GM23248 (cell line): ENCODE measurements at regions not wholly inside any gene's neighbourhood (a gene's known extent, or its start where the extent isn't known, plus 50 kb on each side); places are given as distances from the start of the nearest gene placed in this dataset.

Experiments used
- EZH2 ChIP-seq: fragments of 200-600 bp; sonication (generic); IDR thresholded peaks from 2 replicates; pipeline ENCODE4 v1.6.1; 2018; ENCODE audit warnings: antibody characterized with exemption, mild to moderate bottlenecking; ENCODE audit not compliant: insufficient read depth, poor library complexity, severe bottlenecking
- EZH2phosphoT487 ChIP-seq: fragments of 200-600 bp; sonication (generic); IDR thresholded peaks from 2 replicates; pipeline ENCODE4 v1.6.1; 2018; ENCODE audit warnings: antibody characterized with exemption, moderate library complexity, mild to moderate bottlenecking, low read depth; ENCODE audit not compliant: insufficient read depth

DNA sequence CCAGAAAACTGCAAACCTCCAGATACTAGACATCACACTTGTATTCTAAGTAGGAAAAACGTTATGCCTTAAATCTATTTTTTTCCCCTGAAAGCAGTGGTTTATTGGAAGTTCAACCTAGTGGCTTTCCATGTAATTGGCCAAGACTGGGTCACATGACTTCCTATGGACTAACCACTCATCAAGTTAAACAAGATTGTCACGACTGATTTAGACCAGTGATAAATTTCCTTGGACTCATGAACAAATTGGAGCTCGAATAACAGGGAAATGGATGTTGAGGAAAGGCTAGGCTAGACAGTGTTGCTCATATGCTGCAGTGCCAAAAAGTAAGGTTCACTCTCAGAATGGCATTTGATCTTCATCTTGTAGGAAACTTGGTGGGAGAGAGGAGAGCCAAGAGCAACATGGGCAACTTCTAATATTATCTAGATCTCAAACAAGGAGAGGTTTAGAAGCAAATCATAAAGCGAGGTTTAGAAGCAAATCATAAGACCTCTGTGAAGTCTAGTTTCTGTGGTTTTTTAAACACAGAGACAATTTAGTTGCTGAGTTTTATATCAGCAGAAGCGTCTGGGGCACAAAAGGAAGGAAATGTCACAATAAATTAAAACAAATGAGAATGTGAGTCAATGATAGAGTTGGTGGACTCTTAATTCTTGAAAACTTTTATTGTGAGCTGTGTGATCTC is 165.6 kb upstream of the BOD1L1 start:
- TF ChIP-seq EZH2, result no peak
- no peak for TF ChIP-seq EZH2phosphoT487
